Mesenchymal stem cell (in vitro differentiated cells and primary cell): ENCODE measurements at regions not wholly inside any gene's neighbourhood (a gene's known extent, or its start where the extent isn't known, plus 50 kb on each side); places are given as distances from the start of the nearest gene placed in this dataset.
"Not testable (repeated sequence)": the region's sequence is repeated elsewhere in the genome, so short reads cannot be mapped to it uniquely, and the experiment has no call there.

Experiments used
- DNase-seq: peaks from one replicate; pipeline ENCODE4 v3.0.0-alpha.2; 2013
- H2AFZ ChIP-seq: one replicate; pipeline ENCODE4 v1.6.1; 2013; ENCODE audit warnings: low read depth, mild to moderate bottlenecking, control low read depth, inconsistent platforms, low read length, moderate library complexity
- H2AK5ac ChIP-seq: 2 replicates; pipeline ENCODE4 v1.6.1; 2013; ENCODE audit warnings: low read length, moderate library complexity, mild to moderate bottlenecking, inconsistent platforms; ENCODE audit not compliant: severe bottlenecking
- H2BK120ac ChIP-seq: one replicate; pipeline ENCODE4 v1.6.1; 2013; ENCODE audit warnings: low read depth, mild to moderate bottlenecking, inconsistent platforms, low read length, moderate library complexity
- H2BK12ac ChIP-seq, 2 experiments: one replicate each; pipeline ENCODE4 v1.6.1; 2013; ENCODE audit warnings: inconsistent platforms in 2 of 2, low read length in 2 of 2, mild to moderate bottlenecking in 2 of 2, moderate library complexity in 2 of 2, control low read depth in 1 of 2
- H2BK15ac ChIP-seq: one replicate; pipeline ENCODE4 v1.6.1; 2013; ENCODE audit warnings: mild to moderate bottlenecking, low read depth, inconsistent platforms; ENCODE audit not compliant: poor library complexity, severe bottlenecking
- H2BK5ac ChIP-seq: 2 replicates; pipeline ENCODE4 v1.6.1; 2013; ENCODE audit warnings: low read depth, mild to moderate bottlenecking, low read length, control low read depth, inconsistent platforms; ENCODE audit not compliant: poor library complexity, severe bottlenecking
- H3K14ac ChIP-seq, 2 experiments: one replicate each; pipeline ENCODE4 v1.6.1; 2013; ENCODE audit warnings: inconsistent platforms in 2 of 2, low read length in 2 of 2, control low read depth in 1 of 2, mild to moderate bottlenecking in 1 of 2, moderate library complexity in 1 of 2
- H3K18ac ChIP-seq, 2 experiments: one replicate each; pipeline ENCODE4 v1.6.1; 2013; ENCODE audit warnings: inconsistent platforms in 2 of 2, low read length in 2 of 2, control low read depth in 1 of 2, low read depth in 1 of 2, mild to moderate bottlenecking in 1 of 2
- H3K23ac ChIP-seq, 2 experiments: one replicate each; pipeline ENCODE4 v1.6.1; 2013; ENCODE audit warnings: inconsistent platforms in 2 of 2, low read length in 2 of 2, mild to moderate bottlenecking in 2 of 2, moderate library complexity in 2 of 2, control low read depth in 1 of 2
- H3K27ac ChIP-seq: 2 replicates; pipeline ENCODE4 v1.5.1; 2013; ENCODE audit warnings: mild to moderate bottlenecking, moderate library complexity, low read length, control low read depth, inconsistent platforms; ENCODE audit not compliant: poor library complexity, severe bottlenecking
- H3K27me3 ChIP-seq, 2 experiments: 2 replicates each; pipeline versions ENCODE4 v1.6.1 to v1.7.0; 2013; ENCODE audit warnings: low read length in 2 of 2, mild to moderate bottlenecking in 2 of 2, moderate library complexity in 2 of 2, control low read depth in 1 of 2, inconsistent platforms in 1 of 2; ENCODE audit not compliant: control insufficient read depth in 1 of 2, insufficient read depth in 1 of 2
- H3K36me3 ChIP-seq, 2 experiments: 2 replicates each; pipeline versions ENCODE4 v1.6.1 to v1.7.0; 2013; ENCODE audit warnings: low read length in 2 of 2, control low read depth in 1 of 2, inconsistent platforms in 1 of 2, low read depth in 1 of 2, mild to moderate bottlenecking in 1 of 2; ENCODE audit not compliant: insufficient read depth in 2 of 2, control insufficient read depth in 1 of 2
- H3K4ac ChIP-seq, 2 experiments: one replicate each; pipeline ENCODE4 v1.6.1; 2013; ENCODE audit warnings: inconsistent platforms in 2 of 2, low read length in 2 of 2, mild to moderate bottlenecking in 2 of 2, moderate library complexity in 2 of 2, control low read depth in 1 of 2, low read depth in 1 of 2
- H3K4me1 ChIP-seq: 2 replicates; pipeline ENCODE4 v1.6.1; 2013; ENCODE audit warnings: low read depth, low read length, control low read depth; ENCODE audit not compliant: control insufficient read depth, insufficient read depth
- H3K4me2 ChIP-seq: 2 replicates; pipeline ENCODE4 v1.6.1; 2013; ENCODE audit warnings: low read length, mild to moderate bottlenecking, inconsistent platforms; ENCODE audit not compliant: poor library complexity, severe bottlenecking
- H3K4me3 ChIP-seq, 2 experiments: 2 replicates each; pipeline versions ENCODE4 v1.5.1 to v1.7.0; 2013; ENCODE audit warnings: low read length in 2 of 2, mild to moderate bottlenecking in 2 of 2, control low read depth in 1 of 2, low read depth in 1 of 2; ENCODE audit not compliant: insufficient read depth in 1 of 2
- H3K79me1 ChIP-seq: replicated peaks from 2 replicates; pipeline ENCODE4 v1.6.1; 2013; ENCODE audit warnings: mild to moderate bottlenecking, control low read depth, low read length, inconsistent platforms; ENCODE audit not compliant: poor library complexity, severe bottlenecking
- H3K9ac ChIP-seq: 2 replicates; pipeline ENCODE4 v1.7.0; 2013; ENCODE audit warnings: mild to moderate bottlenecking, low read length, moderate library complexity
- H3K9me3 ChIP-seq: 2 replicates; pipeline ENCODE4 v1.7.0; 2013; ENCODE audit warnings: mild to moderate bottlenecking, low read length; ENCODE audit not compliant: control insufficient read depth
- H4K8ac ChIP-seq: one replicate; pipeline ENCODE4 v1.6.1; 2013; ENCODE audit warnings: inconsistent platforms, mild to moderate bottlenecking, low read length, moderate library complexity
- H4K91ac ChIP-seq: one replicate; pipeline ENCODE4 v1.6.1; 2013; ENCODE audit warnings: mild to moderate bottlenecking, low read length, inconsistent platforms
- WGBS: methylation state at CpG from one replicate; pipeline ENCODE4 v1.1.7; 2013; ENCODE audit warnings: mixed read lengths; 5-methylcytosine and 5-hydroxymethylcytosine counted together

- H3K4me3 ChIP-seq, H3K36me3 ChIP-seq, H2BK12ac ChIP-seq, H3K79me1 ChIP-seq, H3K9me3 ChIP-seq, H2BK5ac ChIP-seq, H2AFZ ChIP-seq, H2BK15ac ChIP-seq, H3K4me2 ChIP-seq, H3K23ac ChIP-seq, H3K4ac ChIP-seq, H3K27me3 ChIP-seq, H3K4me1 ChIP-seq, H2AK5ac ChIP-seq, H3K9ac ChIP-seq, DNase-seq, H3K14ac ChIP-seq, H2BK120ac ChIP-seq, H4K91ac ChIP-seq, H3K18ac ChIP-seq, H4K8ac ChIP-seq, H3K27ac ChIP-seq: not testable (repeated sequence)
- 92% methylated on average over 70 of the region's 72 CpGs for WGBS
Measured at GRCh38 chr13:18874875-18875789, 306.5 kb downstream of the TUBA3C start.

GRCh38 chr13:18870557-18870956 is 311.1 kb downstream of the TUBA3C start:
- H3K27me3 ChIP-seq, H3K14ac ChIP-seq, H4K91ac ChIP-seq, H3K18ac ChIP-seq, H3K23ac ChIP-seq, H3K36me3 ChIP-seq, H3K79me1 ChIP-seq, H3K27ac ChIP-seq, H3K4me3 ChIP-seq, H4K8ac ChIP-seq, H3K9ac ChIP-seq, DNase-seq, H2AK5ac ChIP-seq, H2BK5ac ChIP-seq, H3K4me2 ChIP-seq, H2BK15ac ChIP-seq, H3K4me1 ChIP-seq, H2BK12ac ChIP-seq, H2AFZ ChIP-seq, H3K4ac ChIP-seq, H3K9me3 ChIP-seq, H2BK120ac ChIP-seq: not testable (repeated sequence)
- 80% methylated on average over 3 of the region's 4 CpGs for WGBS

- H3K14ac ChIP-seq, H3K18ac ChIP-seq, DNase-seq, H3K27ac ChIP-seq, H3K4me1 ChIP-seq, H3K4me3 ChIP-seq, H3K36me3 ChIP-seq, H4K8ac ChIP-seq, H2BK120ac ChIP-seq, H4K91ac ChIP-seq, H2AFZ ChIP-seq, H2BK15ac ChIP-seq, H3K4me2 ChIP-seq, H3K23ac ChIP-seq, H3K9me3 ChIP-seq, H2AK5ac ChIP-seq, H3K27me3 ChIP-seq, H3K79me1 ChIP-seq, H3K4ac ChIP-seq, H3K9ac ChIP-seq, H2BK5ac ChIP-seq, H2BK12ac ChIP-seq: not testable (repeated sequence)
- 90% methylated on average over 2 of the region's 2 CpGs for WGBS
Measured at GRCh38 chr13:18869365-18869764, 312.3 kb downstream of the TUBA3C start.

- H2BK120ac ChIP-seq, H2BK15ac ChIP-seq, H2AFZ ChIP-seq, H4K91ac ChIP-seq, H3K4me1 ChIP-seq, H2AK5ac ChIP-seq, DNase-seq, H3K27ac ChIP-seq, H3K14ac ChIP-seq, H2BK12ac ChIP-seq, H3K9ac ChIP-seq, H3K79me1 ChIP-seq, H3K9me3 ChIP-seq, H3K36me3 ChIP-seq, H3K18ac ChIP-seq, H3K4me2 ChIP-seq, H3K4ac ChIP-seq, H3K4me3 ChIP-seq, H3K23ac ChIP-seq, H2BK5ac ChIP-seq, H3K27me3 ChIP-seq, H4K8ac ChIP-seq: not testable (repeated sequence)
- WGBS = 70% methylated on average over 9 of the region's 17 CpGs
Measured at GRCh38 chr13:18837986-18838629, 343.5 kb downstream of the TUBA3C start.
